GM12865 (cell line): ENCODE measurements at regions not wholly inside any gene's neighbourhood (a gene's known extent, or its start where the extent isn't known, plus 50 kb on each side); places are given as distances from the start of the nearest gene placed in this dataset.

Source experiments
- DNase-seq: peaks from one replicate; pipeline ENCODE4 v3.0.0; 2010; ENCODE audit warnings: low read depth
- H3K4me3 ChIP-seq: 2 replicates; pipeline ENCODE4 v1.5.1; 2011; ENCODE audit warnings: mild to moderate bottlenecking, low read depth, low read length, control low read depth
- CTCF ChIP-seq: IDR thresholded peaks from 2 replicates; pipeline ENCODE4 v1.5.1; 2011; ENCODE audit warnings: low read length, control low read depth, low read depth, inconsistent platforms; ENCODE audit not compliant: insufficient read depth; ENCODE audit errors: missing control alignments

- no peak overlapping the region for H3K4me3 ChIP-seq
- no peak for DNase-seq
- TF ChIP-seq CTCF: no peak
Observed at GRCh38 chr10:8240861-8241260, 186.4 kb downstream of the GATA3 start.

GRCh38 chr10:8242295-8242872, 187.9 kb downstream of the GATA3 start:
- no peak overlapping the region for H3K4me3 ChIP-seq
- DNase-seq: no peak
- no peak for TF ChIP-seq CTCF

- H3K4me3 ChIP-seq: no peak overlapping the region
- TF ChIP-seq CTCF: no peak
Observed at GRCh38 chr10:8245131-8245813, 190.8 kb downstream of the GATA3 start.

GRCh38 chr10:8245814-8246142, 191.3 kb downstream of the GATA3 start:
- no peak for DNase-seq
- TF ChIP-seq CTCF: no peak
- no peak overlapping the region for H3K4me3 ChIP-seq

More at GRCh38 chr10:8245131-8245813, 190.8 kb downstream of the GATA3 start:
- peak; percentile 4 for DNase-seq

- no peak for DNase-seq
- H3K4me3 ChIP-seq: no peak overlapping the region
- TF ChIP-seq CTCF: no peak
Observed at GRCh38 chr10:8246548-8246947, 192.1 kb downstream of the GATA3 start.

GRCh38 chr10:8247191-8247590, 192.7 kb downstream of the GATA3 start:
- DNase-seq: no peak
- TF ChIP-seq CTCF: no peak
- H3K4me3 ChIP-seq: no peak overlapping the region

GRCh38 chr10:8248868-8249267, 194.4 kb downstream of the GATA3 start:
- no peak for DNase-seq
- H3K4me3 ChIP-seq: no peak overlapping the region
- TF ChIP-seq CTCF: no peak
